Right kidney (tissue), 1 donor: ENCODE measurements at regions not wholly inside any gene's neighbourhood (a gene's known extent, or its start where the extent isn't known, plus 50 kb on each side); places are given as distances from the start of the nearest gene placed in this dataset.

Experiments used
- DNase-seq: peaks from one replicate; pipeline ENCODE4 v3.0.0-alpha.2; 2016

DNA sequence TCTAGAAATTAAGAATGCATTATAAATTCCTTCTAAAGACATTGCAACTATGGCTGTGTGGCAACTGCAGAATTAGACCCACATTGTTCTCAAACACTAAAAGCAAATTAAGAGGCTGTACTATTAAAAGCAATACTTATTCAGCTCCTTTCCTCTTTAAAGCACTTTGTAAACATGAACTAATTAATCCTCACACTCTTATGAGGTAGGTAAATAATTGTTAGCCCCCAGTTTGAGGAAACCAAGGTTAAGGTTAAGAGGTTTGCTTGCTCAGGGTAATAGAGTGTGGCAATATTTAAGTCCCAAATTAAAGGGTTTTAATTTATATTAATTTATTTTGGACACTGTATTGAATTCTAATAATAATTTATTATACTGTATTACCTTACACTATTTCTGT is 553.8 kb downstream of the LRRIQ3 start:
- DNase-seq, result no peak

DNA sequence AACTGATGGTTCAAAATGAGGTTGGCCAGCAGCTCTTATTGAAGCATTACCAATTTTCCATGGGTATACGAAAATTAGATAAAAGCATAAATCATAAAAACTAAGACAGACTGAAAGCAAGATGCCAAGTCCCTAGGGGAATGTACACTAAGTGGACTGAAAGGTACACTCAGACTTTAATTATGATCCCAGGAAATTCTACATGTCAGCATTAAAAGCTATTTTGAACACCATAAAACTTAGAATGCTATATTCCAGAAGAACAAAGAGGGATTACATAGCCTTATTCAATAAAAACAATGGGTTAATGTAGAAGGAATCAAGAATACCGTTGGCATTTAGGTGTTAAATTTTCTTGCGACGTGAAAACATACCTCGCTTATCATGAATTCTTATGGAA is 558.5 kb downstream of the LRRIQ3 start:
- no peak for DNase-seq

GRCh38 chr1:73637264-73637663 is 560.7 kb downstream of the LRRIQ3 start:
- no peak for DNase-seq

DNA sequence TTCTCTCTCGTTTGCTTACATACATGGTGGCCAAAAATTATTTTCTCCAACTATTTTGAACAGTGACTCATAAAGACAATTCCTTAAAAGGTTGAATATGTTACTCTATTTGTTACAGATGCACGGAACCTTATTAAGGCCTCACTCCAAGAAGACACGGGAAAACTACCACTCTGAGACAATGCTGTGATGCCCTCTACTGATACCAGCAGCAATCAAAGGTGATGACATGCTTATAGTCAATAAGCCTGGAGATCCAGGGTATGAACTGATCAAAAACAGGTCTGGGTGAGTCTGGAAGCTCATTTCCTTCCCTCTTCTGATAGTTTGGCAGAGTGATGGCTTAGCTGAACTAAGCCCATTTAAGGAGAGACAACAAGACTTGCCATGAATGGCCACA is 563.0 kb downstream of the LRRIQ3 start:
- DNase-seq, result no peak

- no peak for DNase-seq
These were observed 570.3 kb downstream of the LRRIQ3 start for GRCh38 chr1:73627723-73628122.

GRCh38 chr1:73626326-73626725 is 571.6 kb downstream of the LRRIQ3 start:
- no peak for DNase-seq

DNA sequence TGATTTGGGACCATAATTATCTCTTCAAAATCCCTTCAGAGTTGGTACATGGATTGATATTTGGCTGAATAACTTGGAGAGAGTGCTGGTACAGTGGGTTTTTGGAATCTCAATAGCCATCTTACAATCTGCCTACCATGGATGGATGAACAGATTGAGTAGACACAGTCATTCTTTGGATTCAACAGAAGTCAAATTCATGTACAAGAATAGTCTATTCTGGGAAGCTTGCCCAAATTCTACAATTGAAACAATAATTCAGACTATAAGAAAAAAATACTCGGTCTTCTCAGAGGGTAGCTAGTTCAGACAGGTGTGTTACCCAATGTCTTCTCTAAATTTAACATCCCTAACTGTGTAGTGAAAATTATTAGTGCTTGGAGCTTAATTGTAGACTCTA is 574.0 kb downstream of the LRRIQ3 start:
- DNase-seq, result no peak

DNA sequence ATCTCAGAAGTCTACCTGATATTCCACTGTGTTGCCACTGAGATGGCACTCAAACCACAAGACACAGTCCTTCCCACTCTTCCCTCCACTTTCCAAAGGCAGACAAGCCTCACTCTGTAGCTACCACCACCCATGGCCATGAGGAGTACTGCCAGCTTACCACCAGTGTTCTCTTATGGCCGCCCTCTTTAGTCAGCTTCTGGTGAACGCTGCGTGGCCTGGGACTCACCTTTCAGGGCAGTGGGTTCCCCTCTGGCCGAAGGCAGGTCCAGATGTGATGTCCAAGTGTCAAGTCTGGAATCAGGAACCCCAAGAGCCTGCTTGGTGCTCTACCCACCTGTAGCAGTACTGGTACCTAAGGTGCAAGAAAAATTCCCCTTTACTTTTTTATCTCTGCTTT is 580.8 kb downstream of the LRRIQ3 start:
- DNase-seq, result no peak

DNA sequence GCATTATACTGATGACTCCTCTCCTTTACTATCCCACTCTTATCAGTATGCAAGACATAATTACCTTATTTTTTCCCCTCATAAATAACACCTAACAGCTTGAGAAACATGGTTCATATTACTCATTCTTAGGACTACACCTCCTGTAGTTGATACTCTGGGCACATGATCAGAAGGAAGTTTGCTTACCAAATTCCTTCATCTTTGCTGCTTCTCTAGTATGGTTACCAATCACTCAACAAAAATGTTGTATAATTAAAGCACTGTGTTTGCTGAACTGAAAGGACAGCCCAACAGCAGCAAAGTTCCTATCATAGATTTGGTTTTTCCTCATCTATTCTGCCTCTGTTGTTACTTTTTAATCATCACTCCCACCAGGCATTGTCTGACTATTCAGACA is 586.3 kb downstream of the LRRIQ3 start:
- DNase-seq, result no peak

DNA sequence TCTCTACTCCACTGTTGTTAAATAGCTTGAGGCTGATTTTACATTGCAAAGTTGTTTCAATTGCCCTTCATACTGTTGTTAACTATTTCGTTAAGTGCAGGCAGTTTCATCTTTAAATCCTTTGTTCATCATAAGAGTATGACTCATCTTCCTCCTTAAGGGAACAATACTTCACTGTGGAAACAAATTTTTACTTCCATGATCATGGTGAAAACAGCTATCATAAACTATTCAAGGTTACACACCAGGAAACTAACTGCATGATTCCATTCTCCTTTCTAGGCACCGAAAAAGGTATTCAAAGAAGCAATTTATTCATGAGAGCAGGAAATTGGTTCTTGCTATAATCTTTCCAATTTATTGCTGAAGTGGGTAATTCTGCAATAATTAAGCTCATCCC is 593.2 kb downstream of the LRRIQ3 start:
- no peak for DNase-seq

DNA sequence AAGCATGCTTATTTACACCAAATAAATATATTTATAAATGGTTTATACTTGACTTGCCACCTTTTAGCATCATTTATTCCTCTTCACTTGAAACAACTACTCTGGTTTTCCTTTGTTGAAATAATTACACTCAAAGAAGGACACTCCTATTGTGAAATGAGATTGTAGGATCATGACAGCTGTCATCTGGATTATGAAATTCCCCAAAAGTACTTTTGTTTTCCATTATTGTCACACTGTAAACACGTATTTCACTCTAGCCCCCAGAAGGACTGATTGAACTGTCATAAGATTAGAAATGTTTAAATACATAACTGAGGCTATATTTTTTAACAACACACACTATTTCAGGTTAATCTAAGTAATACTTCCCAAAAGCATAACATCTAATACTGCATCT is 593.8 kb downstream of the LRRIQ3 start:
- DNase-seq, result no peak

DNA sequence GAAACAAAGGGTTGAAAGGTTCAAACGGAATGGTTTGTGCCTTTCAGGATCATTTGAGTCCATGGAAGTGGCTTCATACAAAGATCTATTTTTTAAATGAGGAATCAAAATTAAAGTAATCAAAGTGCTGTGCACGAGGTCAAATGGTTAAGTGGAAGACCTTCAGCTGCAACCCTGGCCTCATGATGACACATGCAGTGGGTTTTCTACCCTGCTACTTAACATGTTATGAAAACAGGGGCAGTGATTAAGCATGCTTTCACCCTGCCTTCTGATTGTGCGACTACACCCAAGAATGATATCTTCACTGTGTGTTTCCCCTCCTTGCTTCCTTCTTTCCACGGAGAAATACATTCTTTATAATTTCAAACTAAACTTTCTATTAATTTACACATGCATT is 604.2 kb downstream of the LRRIQ3 start:
- no peak for DNase-seq

DNA sequence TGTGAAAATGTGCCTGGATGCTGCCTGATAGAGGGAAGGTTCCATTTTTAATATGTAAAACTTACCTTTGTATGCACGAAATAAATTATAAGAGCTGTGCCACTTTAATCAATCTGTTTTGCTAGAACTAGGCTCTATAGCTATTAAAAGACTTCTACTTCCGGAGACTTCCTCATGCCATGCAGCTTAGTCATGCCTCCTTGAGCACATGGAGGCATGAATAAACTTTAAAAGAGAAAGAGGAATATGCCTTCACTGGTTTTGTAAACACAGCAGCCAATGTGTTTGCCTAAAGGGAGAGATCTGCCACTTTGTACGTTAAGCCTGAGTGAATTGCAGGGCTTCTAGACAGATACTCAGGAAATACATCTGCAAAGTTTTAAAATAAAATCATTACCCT is 604.6 kb downstream of the LRRIQ3 start:
- DNase-seq, result no peak

DNA sequence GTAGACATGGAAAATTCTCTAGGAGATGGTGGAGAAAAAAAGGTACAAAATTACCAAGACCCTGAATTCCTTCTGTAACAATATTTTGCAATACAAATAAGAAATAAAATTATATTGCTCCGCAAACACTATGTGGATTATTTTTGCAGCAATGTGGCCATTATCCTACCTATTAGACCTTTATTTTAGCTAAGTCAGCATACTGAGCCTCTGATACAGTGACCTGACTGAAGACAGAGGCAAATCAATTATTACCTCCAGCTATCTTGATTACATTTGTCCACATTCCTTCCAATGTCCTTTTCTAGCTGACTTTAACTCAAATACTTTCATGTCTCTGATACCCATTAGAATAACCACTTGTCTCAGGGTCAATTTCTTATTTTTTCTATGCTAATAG is 610.9 kb downstream of the LRRIQ3 start:
- DNase-seq, result no peak

- no peak for DNase-seq
These were observed 620.8 kb downstream of the LRRIQ3 start for GRCh38 chr1:73577206-73577605.

- no peak for DNase-seq
These were observed 621.9 kb downstream of the LRRIQ3 start for GRCh38 chr1:73576083-73576482.

DNA sequence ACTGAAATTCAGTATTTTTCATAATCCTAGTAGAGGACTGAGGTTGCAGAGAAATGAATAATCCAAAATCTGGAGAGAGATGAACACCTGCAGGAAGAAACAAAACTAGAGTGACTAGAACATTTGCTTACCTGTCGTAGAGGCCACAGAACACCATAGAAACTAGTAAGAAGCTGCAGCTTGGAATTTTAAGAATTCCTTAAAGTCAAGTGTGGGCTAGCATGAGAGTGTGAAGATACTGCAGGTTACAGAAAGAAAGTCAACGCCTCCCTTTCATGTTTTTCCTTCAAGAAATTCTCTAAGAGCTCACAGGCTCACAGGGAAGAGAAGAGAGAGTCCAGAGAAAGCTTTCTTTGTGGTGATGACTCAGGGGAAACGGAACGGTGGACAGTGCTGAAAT is 633.7 kb downstream of the LRRIQ3 start:
- DNase-seq, result no peak

GRCh38 chr1:73556270-73556669 is 641.7 kb downstream of the LRRIQ3 start:
- no peak for DNase-seq

GRCh38 chr1:73537400-73537799 is 660.6 kb downstream of the LRRIQ3 start:
- DNase-seq, result no peak

DNA sequence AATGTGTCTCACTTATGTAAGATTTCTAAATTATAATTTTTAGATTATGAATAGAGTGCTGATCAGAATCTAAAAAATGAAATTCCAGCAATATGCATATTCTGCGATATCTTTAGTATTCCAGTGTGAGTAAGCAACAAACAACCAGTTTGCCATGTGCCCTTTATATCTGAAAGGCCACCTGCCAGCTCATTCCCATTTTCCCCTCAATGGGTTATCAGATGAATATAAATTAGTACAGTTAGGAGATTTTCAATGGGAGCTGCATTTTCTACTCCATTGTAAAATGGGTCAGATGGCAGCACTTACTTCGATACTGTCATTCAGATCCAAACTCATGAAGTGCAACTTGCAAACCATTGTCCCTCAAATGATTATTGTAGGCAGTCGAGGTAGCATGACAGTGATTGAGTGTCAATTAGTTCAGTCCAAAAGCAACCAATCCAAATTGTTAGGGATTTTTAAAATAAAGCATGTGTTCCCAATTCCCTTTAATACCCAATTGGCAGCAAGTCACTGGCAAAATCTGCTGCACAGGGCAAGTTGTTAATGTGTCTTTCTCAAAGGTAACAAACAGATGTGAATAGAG is 680.3 kb downstream of the LRRIQ3 start:
- no peak for DNase-seq

DNA sequence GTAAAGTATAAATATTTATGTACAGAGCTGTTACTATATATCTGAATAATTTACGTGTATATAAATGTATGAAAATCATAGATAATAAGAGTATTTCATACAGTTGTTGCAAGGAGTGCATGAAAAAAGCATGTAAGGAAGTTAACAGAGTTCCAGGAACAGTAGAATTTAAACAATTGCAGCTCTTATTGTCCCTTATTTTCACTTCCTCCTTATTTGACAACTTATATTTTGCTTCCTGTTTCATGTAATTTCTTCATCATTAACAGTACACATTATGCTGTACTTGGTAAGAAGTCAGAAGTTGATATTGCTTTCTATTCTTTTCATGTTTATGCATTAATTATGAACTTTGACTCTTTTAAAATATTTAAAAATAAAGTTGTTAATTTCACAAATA is 681.5 kb downstream of the LRRIQ3 start:
- no peak for DNase-seq

GRCh38 chr1:73511038-73511437 is 686.9 kb downstream of the LRRIQ3 start:
- no peak for DNase-seq

DNA sequence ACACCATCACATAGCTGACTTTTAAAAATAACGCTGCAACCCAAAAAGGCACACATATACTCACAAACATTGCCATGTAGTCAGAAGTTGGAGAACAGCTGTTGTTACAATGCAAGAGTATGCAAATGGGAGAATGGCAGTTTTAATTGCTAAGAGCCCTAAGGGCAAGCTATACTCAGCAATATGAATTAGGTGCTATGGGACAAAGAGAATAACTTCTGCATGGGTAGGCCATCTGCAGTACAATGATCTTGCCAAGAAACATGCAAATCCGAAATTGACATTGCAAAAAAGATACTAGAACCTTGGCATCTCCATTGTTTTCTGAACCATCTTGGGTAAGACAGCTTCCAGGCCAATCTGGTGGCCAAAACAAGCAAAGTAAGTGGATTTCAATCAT is 697.8 kb downstream of the LRRIQ3 start:
- DNase-seq, result no peak

- DNase-seq, result no peak
These were observed 698.3 kb downstream of the LRRIQ3 start for GRCh38 chr1:73499671-73500070.

- DNase-seq, result no peak
These were observed 706.4 kb downstream of the LRRIQ3 start for GRCh38 chr1:73491621-73492020.
